Ishikawa (cell line): ENCODE measurements at regions not wholly inside any gene's neighbourhood (a gene's known extent, or its start where the extent isn't known, plus 50 kb on each side); places are given as distances from the start of the nearest gene placed in this dataset.

Source experiments
- CEBPB ChIP-seq: IDR thresholded peaks from 2 replicates; pipeline ENCODE4 v1.6.1; 2012
- CREB1 ChIP-seq: IDR thresholded peaks from 2 replicates; pipeline ENCODE4 v1.6.1; 2012; ENCODE audit warnings: low read depth
- EGR1 ChIP-seq: IDR thresholded peaks from 2 replicates; pipeline ENCODE4 v1.6.1; 2012
- EP300 ChIP-seq: IDR thresholded peaks from 2 replicates; pipeline ENCODE4 v1.6.1; 2012; ENCODE audit warnings: borderline replicate concordance
- FOXM1 ChIP-seq: IDR thresholded peaks from 2 replicates; pipeline ENCODE4 v1.6.1; 2012; ENCODE audit warnings: low read depth, borderline replicate concordance
- NFIC ChIP-seq: IDR thresholded peaks from 2 replicates; pipeline ENCODE4 v1.6.1; 2012
- RAD21 ChIP-seq: IDR thresholded peaks from 2 replicates; pipeline ENCODE4 v1.6.1; 2012; ENCODE audit warnings: low read depth
- TAF1 ChIP-seq: IDR thresholded peaks from 2 replicates; pipeline ENCODE4 v1.6.1; 2012; ENCODE audit warnings: low read depth, mild to moderate bottlenecking
- TCF12 ChIP-seq: IDR thresholded peaks from 2 replicates; pipeline ENCODE4 v1.6.1; 2012; ENCODE audit warnings: low read depth
- TEAD4 ChIP-seq: IDR thresholded peaks from 2 replicates; pipeline ENCODE4 v1.6.1; 2012
- YY1 ChIP-seq: IDR thresholded peaks from 2 replicates; pipeline ENCODE4 v1.6.1; 2012; ENCODE audit warnings: low read depth
- ZBTB7A ChIP-seq: IDR thresholded peaks from 2 replicates; pipeline ENCODE4 v1.6.1; 2012; ENCODE audit warnings: low read depth
- TF ChIP-seq, protein P1 (sequence below): IDR thresholded peaks from 2 replicates; pipeline ENCODE4 v1.6.1; 2012; ENCODE audit warnings: low read depth, mild to moderate bottlenecking
- TF ChIP-seq, protein P2 (sequence below): IDR thresholded peaks from 2 replicates; pipeline ENCODE4 v1.6.1; 2012
- TF ChIP-seq, protein P3 (sequence below): IDR thresholded peaks from 2 replicates; pipeline ENCODE4 v1.6.1; 2012

DNA sequence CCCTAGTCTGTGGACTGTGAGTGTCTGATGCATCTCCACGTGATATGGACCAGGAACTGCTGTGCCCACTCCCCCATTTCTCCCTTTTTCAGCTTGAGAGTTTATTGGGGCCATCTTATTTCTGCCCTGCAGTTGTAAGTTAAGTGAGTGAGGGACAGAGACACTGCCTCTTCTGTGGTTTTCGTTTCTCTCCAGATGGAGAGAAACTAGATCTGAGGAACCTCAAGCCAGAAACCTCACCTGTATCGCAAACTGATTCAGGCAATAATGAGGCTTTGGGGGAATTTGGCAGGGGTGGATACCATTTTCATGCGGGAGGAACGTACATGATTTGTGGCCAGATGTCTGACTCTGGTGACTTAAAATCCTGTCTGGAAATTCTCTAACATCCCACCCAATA, 641.7 kb downstream of the TNS3 start:
- TF ChIP-seq, protein P1, sequence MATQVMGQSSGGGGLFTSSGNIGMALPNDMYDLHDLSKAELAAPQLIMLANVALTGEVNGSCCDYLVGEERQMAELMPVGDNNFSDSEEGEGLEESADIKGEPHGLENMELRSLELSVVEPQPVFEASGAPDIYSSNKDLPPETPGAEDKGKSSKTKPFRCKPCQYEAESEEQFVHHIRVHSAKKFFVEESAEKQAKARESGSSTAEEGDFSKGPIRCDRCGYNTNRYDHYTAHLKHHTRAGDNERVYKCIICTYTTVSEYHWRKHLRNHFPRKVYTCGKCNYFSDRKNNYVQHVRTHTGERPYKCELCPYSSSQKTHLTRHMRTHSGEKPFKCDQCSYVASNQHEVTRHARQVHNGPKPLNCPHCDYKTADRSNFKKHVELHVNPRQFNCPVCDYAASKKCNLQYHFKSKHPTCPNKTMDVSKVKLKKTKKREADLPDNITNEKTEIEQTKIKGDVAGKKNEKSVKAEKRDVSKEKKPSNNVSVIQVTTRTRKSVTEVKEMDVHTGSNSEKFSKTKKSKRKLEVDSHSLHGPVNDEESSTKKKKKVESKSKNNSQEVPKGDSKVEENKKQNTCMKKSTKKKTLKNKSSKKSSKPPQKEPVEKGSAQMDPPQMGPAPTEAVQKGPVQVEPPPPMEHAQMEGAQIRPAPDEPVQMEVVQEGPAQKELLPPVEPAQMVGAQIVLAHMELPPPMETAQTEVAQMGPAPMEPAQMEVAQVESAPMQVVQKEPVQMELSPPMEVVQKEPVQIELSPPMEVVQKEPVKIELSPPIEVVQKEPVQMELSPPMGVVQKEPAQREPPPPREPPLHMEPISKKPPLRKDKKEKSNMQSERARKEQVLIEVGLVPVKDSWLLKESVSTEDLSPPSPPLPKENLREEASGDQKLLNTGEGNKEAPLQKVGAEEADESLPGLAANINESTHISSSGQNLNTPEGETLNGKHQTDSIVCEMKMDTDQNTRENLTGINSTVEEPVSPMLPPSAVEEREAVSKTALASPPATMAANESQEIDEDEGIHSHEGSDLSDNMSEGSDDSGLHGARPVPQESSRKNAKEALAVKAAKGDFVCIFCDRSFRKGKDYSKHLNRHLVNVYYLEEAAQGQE, result no peak
- TF ChIP-seq, protein P2, sequence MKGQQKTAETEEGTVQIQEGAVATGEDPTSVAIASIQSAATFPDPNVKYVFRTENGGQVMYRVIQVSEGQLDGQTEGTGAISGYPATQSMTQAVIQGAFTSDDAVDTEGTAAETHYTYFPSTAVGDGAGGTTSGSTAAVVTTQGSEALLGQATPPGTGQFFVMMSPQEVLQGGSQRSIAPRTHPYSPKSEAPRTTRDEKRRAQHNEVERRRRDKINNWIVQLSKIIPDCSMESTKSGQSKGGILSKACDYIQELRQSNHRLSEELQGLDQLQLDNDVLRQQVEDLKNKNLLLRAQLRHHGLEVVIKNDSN, result no peak
- TF ChIP-seq ZBTB7A, result no peak
- no peak for TF ChIP-seq CEBPB
- TF ChIP-seq RAD21, result no peak
- TF ChIP-seq TCF12, result no peak
- TF ChIP-seq TAF1, result no peak

DNA sequence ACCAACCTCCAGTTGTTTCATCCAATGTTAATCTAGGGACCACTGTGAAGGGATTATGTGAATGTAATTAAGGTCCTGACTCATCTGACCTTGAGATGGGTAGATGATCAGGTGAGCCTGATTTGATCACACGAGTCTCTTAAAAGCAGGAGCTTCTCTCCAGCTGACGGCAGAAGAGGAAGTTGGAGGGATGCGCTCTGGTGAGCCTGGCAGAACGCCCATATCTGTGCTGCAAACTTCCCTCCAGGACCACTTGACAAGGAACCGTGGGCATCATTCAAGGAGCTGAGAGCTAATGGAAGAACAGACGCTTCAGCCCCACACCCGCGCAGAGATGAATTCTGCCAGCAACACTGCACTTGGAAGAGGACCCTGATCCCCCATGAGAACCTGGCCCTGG, 642.4 kb downstream of the TNS3 start:
- TF ChIP-seq NFIC (no peak), EGR1 (no peak), TEAD4 (no peak), ZBTB7A (no peak), TAF1 (no peak)
- TF ChIP-seq, protein P2, result no peak

DNA sequence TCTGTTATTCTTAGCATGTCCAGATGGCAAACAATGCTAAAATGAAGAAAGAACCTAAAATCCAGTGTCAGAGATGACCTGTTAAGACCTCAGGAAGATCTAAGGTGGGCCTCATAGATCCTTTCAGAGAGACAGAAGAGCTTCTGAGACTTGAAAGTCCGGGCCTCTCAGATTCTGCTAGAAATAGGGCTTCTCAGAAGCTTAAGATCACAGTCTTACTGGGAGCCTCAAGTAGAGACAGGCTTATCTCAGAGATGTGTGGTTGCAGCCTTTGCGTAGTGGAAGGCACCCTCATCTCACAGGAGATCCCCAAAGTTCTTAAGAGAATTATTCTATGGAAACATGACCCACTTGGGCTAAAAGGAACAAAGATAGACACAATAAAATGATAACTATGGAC, 642.8 kb downstream of the TNS3 start:
- TF ChIP-seq, protein P2, result no peak

DNA sequence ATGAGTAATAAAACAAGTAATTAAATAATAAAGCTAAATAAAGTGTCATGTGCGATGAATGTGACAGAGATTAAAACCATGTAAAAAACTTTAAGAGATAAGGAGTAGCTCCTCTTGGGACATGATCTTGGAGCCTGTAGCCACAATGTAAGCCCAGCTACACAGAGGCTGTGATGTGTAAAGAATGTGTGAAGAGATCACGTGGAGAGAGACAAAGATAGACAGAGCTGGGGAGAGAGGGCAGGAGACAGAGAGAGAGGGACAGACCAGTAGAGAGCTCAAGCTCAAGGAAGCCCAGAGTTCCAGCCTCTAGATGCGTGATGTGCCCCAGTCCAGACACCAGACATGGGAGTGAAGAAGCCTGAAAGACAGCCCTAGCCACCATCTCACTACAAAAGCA, 644.1 kb downstream of the TNS3 start:
- TF ChIP-seq TEAD4 (no peak), YY1 (no peak), FOXM1 (no peak), RAD21 (no peak), TCF12 (no peak), ZBTB7A (no peak), EGR1 (no peak), CEBPB (no peak), NFIC (no peak), CREB1 (no peak), EP300 (no peak)
- TF ChIP-seq, protein P1, result no peak
- TF ChIP-seq, protein P3, sequence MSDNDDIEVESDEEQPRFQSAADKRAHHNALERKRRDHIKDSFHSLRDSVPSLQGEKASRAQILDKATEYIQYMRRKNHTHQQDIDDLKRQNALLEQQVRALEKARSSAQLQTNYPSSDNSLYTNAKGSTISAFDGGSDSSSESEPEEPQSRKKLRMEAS, result no peak
- TF ChIP-seq, protein P2, result no peak

DNA sequence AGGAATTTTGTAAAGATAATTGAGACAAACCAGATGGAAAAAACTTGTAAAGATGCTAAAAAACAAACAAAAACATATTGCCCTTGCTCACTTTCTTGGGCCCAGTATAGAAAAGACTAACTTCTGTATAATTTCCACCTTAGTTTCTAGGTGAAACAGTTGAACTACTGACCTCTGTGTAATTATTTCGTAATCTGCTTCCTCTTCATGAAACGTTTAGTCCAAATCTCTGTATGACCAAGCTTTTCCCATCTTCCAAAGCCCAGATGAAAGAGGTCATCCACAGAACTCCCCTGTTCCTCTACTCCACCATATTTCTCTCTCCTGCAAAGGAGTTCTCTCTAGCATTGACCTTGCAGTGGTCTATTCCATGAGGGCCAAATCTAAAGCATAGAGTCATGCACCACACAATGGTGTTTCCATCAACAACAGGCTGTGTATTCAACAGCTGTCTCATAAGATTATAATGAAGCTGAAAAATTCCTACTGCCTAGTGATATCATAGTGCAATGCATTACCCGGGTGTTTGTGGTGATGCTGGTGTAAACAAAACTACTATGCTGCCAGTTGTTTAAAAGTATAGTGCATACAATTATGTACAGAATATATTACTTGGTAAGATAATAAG, 647.6 kb downstream of the TNS3 start:
- TF ChIP-seq CREB1 (no peak), ZBTB7A (no peak), TCF12 (no peak), CEBPB (peak; percentile 44; the same call in 1 of the 2 replicates)
- TF ChIP-seq, protein P1, result no peak
- TF ChIP-seq, protein P2, result no peak
